CD4-positive, alpha-beta T cell (primary cell): ENCODE measurements at regions not wholly inside any gene's neighbourhood (a gene's known extent, or its start where the extent isn't known, plus 50 kb on each side); places are given as distances from the start of the nearest gene placed in this dataset.

Source experiments
- ATAC-seq: fragments of 200-7000 bp; cut with Tn5 transposase; one replicate; pipeline ENCODE4 v1.10.0; 2022; ENCODE audit warnings: mild to moderate bottlenecking; ENCODE audit not compliant: poor library complexity
- CTCF ChIA-PET: fragments of 350-600 bp; sonication (Branson Sonifier 250); formaldehyde crosslinking; loops from one replicate; lab custom pipeline; 2021; ENCODE audit warnings: antibody characterized with exemption, inconsistent platforms; lab: Charles Lee
- POLR2A ChIA-PET: fragments of 350-600 bp; sonication (Branson Sonifier 250); formaldehyde crosslinking; loops from one replicate; lab custom pipeline; 2021; ENCODE audit warnings: antibody characterized with exemption, inconsistent platforms; lab: Charles Lee
- DNase-seq, 14 experiments: peaks; one replicate each; pipeline ENCODE4 v3.0.0-alpha.2; 2013 to 2020; ENCODE audit warnings: mixed read lengths in 2 of 14
- H3K27ac ChIP-seq, 2 donors: one replicate each; pipeline versions ENCODE4 v1.5.1 to v1.7.0; 2013; ENCODE audit warnings: low read length in 2 of 2, low read depth in 1 of 2, mild to moderate bottlenecking in 1 of 2
- H3K27me3 ChIP-seq, 2 experiments: 1 replicate in 1 of 2; 2 replicates in 1 of 2; pipeline versions ENCODE4 v1.6.1 to v1.7.0; 2013; ENCODE audit warnings: low read length in 2 of 2, control low read depth in 1 of 2, mild to moderate bottlenecking in 1 of 2, moderate library complexity in 1 of 2; ENCODE audit not compliant: insufficient read depth in 2 of 2, control insufficient read depth in 1 of 2
- H3K36me3 ChIP-seq: one replicate; pipeline ENCODE4 v1.6.1; 2013; ENCODE audit warnings: low read length, control low read depth; ENCODE audit not compliant: insufficient read depth
- H3K4me1 ChIP-seq: one replicate; pipeline ENCODE4 v1.6.1; 2013; ENCODE audit warnings: low read length, control low read depth; ENCODE audit not compliant: insufficient read depth
- H3K4me3 ChIP-seq: one replicate; pipeline ENCODE4 v1.5.1; 2013; ENCODE audit warnings: mild to moderate bottlenecking, low read length, moderate library complexity
- H3K9me3 ChIP-seq, 2 experiments: 1 replicate in 1 of 2; 2 replicates in 1 of 2; pipeline versions ENCODE4 v1.6.1 to v1.7.0; 2013; ENCODE audit warnings: low read length in 2 of 2, mild to moderate bottlenecking in 2 of 2, control low read depth in 1 of 2, moderate library complexity in 1 of 2; ENCODE audit not compliant: control insufficient read depth in 1 of 2, insufficient read depth in 1 of 2
- H3K27ac Mint-ChIP-seq: one replicate; pipeline ENCODE4 v1.8.0; 2020; ENCODE audit warnings: mixed read lengths
- H3K27me3 Mint-ChIP-seq: one replicate; pipeline ENCODE4 v1.8.0; 2021; ENCODE audit warnings: mixed read lengths
- H3K36me3 Mint-ChIP-seq: one replicate; pipeline ENCODE4 v1.8.0; 2021; ENCODE audit warnings: low read depth, mixed read lengths
- H3K4me1 Mint-ChIP-seq: one replicate; pipeline ENCODE4 v1.8.0; 2021; ENCODE audit warnings: low read depth, mixed read lengths
- H3K4me3 Mint-ChIP-seq: one replicate; pipeline ENCODE4 v1.8.0; 2020; ENCODE audit warnings: mild to moderate bottlenecking, mixed read lengths
- H3K9me3 Mint-ChIP-seq: one replicate; pipeline ENCODE4 v1.8.0; 2020; ENCODE audit warnings: mixed read lengths
- CTCF ChIP-seq: fragments of 200-600 bp; IDR thresholded peaks from one replicate; pipeline ENCODE4 v1.8.0; 2022; ENCODE audit warnings: antibody characterized with exemption, mild to moderate bottlenecking
- intact Hi-C, 2 experiments: fragments of 100-400 bp; cut with DNase I in 1 of 2; cut with micrococcal nuclease in 1 of 2; formaldehyde crosslinking; loops; one replicate each; pipeline versions ENCODE4 v1.15.1 to v1.9.0; 2023 to 2025; cut with DNase I, micrococcal nuclease

- peaks cover 3% of the 10 kb centered on the region for H3K4me1 ChIP-seq
- H3K36me3 Mint-ChIP-seq, result no peaks in the 10 kb centered on the region
- intact Hi-C loops, result no loop called here
- ChIA-PET POLR2A (no interaction called here), CTCF (no interaction called here)
- peaks cover 10% of the 10 kb centered on the region for H3K9me3 Mint-ChIP-seq
- ATAC-seq, result no peak
- H3K27me3 ChIP-seq, result peaks cover 0 to 9% of the 10 kb centered on the region in 2 experiments
- DNase-seq, result no peak
- no peak overlapping the region for H3K4me3 Mint-ChIP-seq
- no peaks in the 10 kb centered on the region for H3K36me3 ChIP-seq
- peaks cover 10% of the 10 kb centered on the region for H3K4me1 Mint-ChIP-seq
- TF ChIP-seq CTCF, result no peak
- H3K9me3 ChIP-seq, result peaks cover 13 to 18% of the 10 kb centered on the region in 2 experiments
- H3K4me3 ChIP-seq, result no peak overlapping the region
- peaks cover 49% of the 10 kb centered on the region for H3K27me3 Mint-ChIP-seq
- no peak overlapping the region for H3K27ac ChIP-seq
- no peak overlapping the region for H3K27ac Mint-ChIP-seq
Measured at GRCh38 chr3:10609134-10609533, 103.7 kb upstream of the ATP2B2 start.

GRCh38 chr3:10614168-10614567 is 108.8 kb upstream of the ATP2B2 start:
- ChIA-PET CTCF (no interaction called here), POLR2A (no interaction called here)
- H3K4me3 Mint-ChIP-seq, result no peak overlapping the region
- intact Hi-C loops, result no loop called here
- no peak for TF ChIP-seq CTCF
- peaks cover 2 to 5% of the 10 kb centered on the region in 2 experiments for H3K27me3 ChIP-seq
- no peaks in the 10 kb centered on the region for H3K4me1 Mint-ChIP-seq
- no peak overlapping the region for H3K27ac Mint-ChIP-seq
- peaks cover 10% of the 10 kb centered on the region for H3K9me3 Mint-ChIP-seq
- peaks cover 13 to 18% of the 10 kb centered on the region in 2 experiments for H3K9me3 ChIP-seq
- ATAC-seq (no peak), DNase-seq (no peak)
- peaks cover 39% of the 10 kb centered on the region for H3K27me3 Mint-ChIP-seq
- no peaks in the 10 kb centered on the region for H3K4me1 ChIP-seq
- H3K36me3 ChIP-seq, result no peaks in the 10 kb centered on the region
- H3K27ac ChIP-seq, result no peak overlapping the region
- H3K4me3 ChIP-seq, result no peak overlapping the region
- no peaks in the 10 kb centered on the region for H3K36me3 Mint-ChIP-seq

- Histone ChIP-seq H3K9me3 (peaks cover 13 to 18% of the 10 kb centered on the region in 2 experiments), H3K27ac (no peak overlapping the region), H3K4me3 (no peak overlapping the region), H3K36me3 (no peaks in the 10 kb centered on the region), H3K4me1 (no peaks in the 10 kb centered on the region), H3K27me3 (peaks cover 1 to 5% of the 10 kb centered on the region in 2 experiments)
- H3K4me3 Mint-ChIP-seq, result no peak overlapping the region
- peaks cover 10% of the 10 kb centered on the region for H3K9me3 Mint-ChIP-seq
- H3K4me1 Mint-ChIP-seq, result no peaks in the 10 kb centered on the region
- TF ChIP-seq CTCF, result no peak
- DNase-seq (peak in 1 of 14 experiments; percentile 1), ATAC-seq (no peak)
- intact Hi-C loops, result no loop called here
- H3K27me3 Mint-ChIP-seq, result peaks cover 28% of the 10 kb centered on the region
- ChIA-PET POLR2A (no interaction called here), CTCF (no interaction called here)
- H3K27ac Mint-ChIP-seq, result no peak overlapping the region
- H3K36me3 Mint-ChIP-seq, result no peaks in the 10 kb centered on the region
Measured at GRCh38 chr3:10615715-10616114, 110.3 kb upstream of the ATP2B2 start.
